K562 (cell line): ENCODE measurements at regions not wholly inside any gene's neighbourhood (a gene's known extent, or its start where the extent isn't known, plus 50 kb on each side); places are given as distances from the start of the nearest gene placed in this dataset.

Experiments
- ATAC-seq: fragments of 200-7000 bp; cut with Tn5 transposase; 3 replicates; pipeline ENCODE4 v1.9.1; 2020; ENCODE audit warnings: moderate library complexity
- BruUV-seq: library from RNA; stranded (reverse); fragments of 400-500 nt; replicated peaks from 2 replicates; lab custom pipeline; 2021; lab: Mats Ljungman, UMichigan
- CTCF ChIA-PET: fragments of 300-600 bp; formaldehyde crosslinking; extraction: SDS; loops from one replicate; lab custom pipeline; 2021; ENCODE audit warnings: low intra/inter-chr PET ratio; lab: Yijun Ruan, JAX
- POLR2A ChIA-PET: fragments of 300-600, 350-650 bp; sonication (Branson Sonifier 250); formaldehyde crosslinking; extraction: SDS; loops from one replicate; lab custom pipeline; 2021; ENCODE audit warnings: antibody characterized with exemption, inconsistent platforms; lab: Yijun Ruan, JAX
- DNase-seq, 4 experiments: peaks; one replicate each; pipeline versions ENCODE4 v3.0.0 to v3.0.0-alpha.2; 2011 to 2018; ENCODE audit warnings: low spot score in 3 of 4, mixed read lengths in 3 of 4; ENCODE audit errors: extremely low read depth in 1 of 4
- FAIRE-seq: peaks from 2 replicates; lab custom pipeline; 2011; peaks lifted over from hg19 to GRCh38; lab: Jason Lieb, UNC
- H2AFZ ChIP-seq: 2 replicates; pipeline ENCODE4 v1.6.0; 2011; ENCODE audit warnings: low read depth, low read length, control low read depth, inconsistent platforms
- H3K27ac ChIP-seq: fragments of 200-600 bp; 3 replicates; pipeline ENCODE4 v1.8.0; 2011; ENCODE audit warnings: low read depth, mild to moderate bottlenecking, control low read depth, inconsistent platforms, low read length, moderate library complexity, mixed read lengths; ENCODE audit errors: extremely low read depth
- H3K27me3 ChIP-seq, 2 experiments: fragments of 300-600 bp in 1 of 2; 2 replicates in 1 of 2; 3 replicates in 1 of 2; pipeline versions ENCODE4 v1.6.0 to v1.8.0; 2011; ENCODE audit warnings: inconsistent platforms in 2 of 2, low read length in 2 of 2, mild to moderate bottlenecking in 1 of 2, mixed read lengths in 1 of 2, moderate library complexity in 1 of 2; ENCODE audit not compliant: control insufficient read depth in 2 of 2, insufficient read depth in 2 of 2
- H3K36me3 ChIP-seq: fragments of 300-600 bp; 3 replicates; pipeline ENCODE4 v1.8.0; 2011; ENCODE audit warnings: mild to moderate bottlenecking, low read length, inconsistent platforms; ENCODE audit not compliant: control insufficient read depth, insufficient read depth
- H3K4me1 ChIP-seq, 2 experiments: fragments of 200-600 bp in 1 of 2; replicated peaks in 1 of 2; 2 replicates in 1 of 2; 3 replicates in 1 of 2; pipeline versions ENCODE4 v1.5.1 to v1.8.0; 2011; ENCODE audit warnings: inconsistent platforms in 2 of 2, low read length in 2 of 2, mild to moderate bottlenecking in 1 of 2, mixed read lengths in 1 of 2, moderate library complexity in 1 of 2; ENCODE audit not compliant: control insufficient read depth in 2 of 2, insufficient read depth in 2 of 2
- H3K4me2 ChIP-seq: 2 replicates; pipeline ENCODE4 v1.6.1; 2011; ENCODE audit warnings: low read length, control low read depth, inconsistent platforms, mixed read lengths; ENCODE audit not compliant: insufficient read depth
- H3K4me3 ChIP-seq: fragments of 200-600 bp; sonication (generic), shearing (Covaris generic); 2 replicates; pipeline ENCODE4 v1.5.1; 2016; ENCODE audit warnings: control low read depth, inconsistent platforms
- H3K79me2 ChIP-seq: fragments of 200-600 bp; 3 replicates; pipeline ENCODE4 v1.8.0; 2011; ENCODE audit warnings: low read length, inconsistent platforms; ENCODE audit not compliant: control insufficient read depth, insufficient read depth
- H3K9ac ChIP-seq, 2 experiments: 2 replicates each; pipeline versions ENCODE4 v1.6.0 to v1.6.1; 2011; ENCODE audit warnings: low read depth in 2 of 2, low read length in 2 of 2, control low read depth in 1 of 2, inconsistent platforms in 1 of 2, mild to moderate bottlenecking in 1 of 2, mixed read lengths in 1 of 2; ENCODE audit not compliant: insufficient read depth in 1 of 2
- H3K9me1 ChIP-seq: one replicate; pipeline ENCODE4 v1.6.0; 2011; ENCODE audit warnings: inconsistent platforms, mild to moderate bottlenecking, low read length, moderate library complexity; ENCODE audit not compliant: control insufficient read depth, insufficient read depth
- H3K9me3 ChIP-seq: replicated peaks from 2 replicates; pipeline ENCODE4 v1.5.1; 2011; ENCODE audit warnings: low read depth, low read length, inconsistent platforms; ENCODE audit not compliant: control insufficient read depth, insufficient read depth
- H4K20me1 ChIP-seq: replicated peaks from 2 replicates; pipeline ENCODE4 v1.6.1; 2011; ENCODE audit warnings: low read length, inconsistent platforms, mixed read lengths; ENCODE audit not compliant: control insufficient read depth, insufficient read depth
- DPF2 ChIP-seq: fragments of 450-650 bp; IDR thresholded peaks from 2 replicates; pipeline ENCODE4 v1.6.1; 2016
- EHMT2 ChIP-seq: fragments of 450-650 bp; IDR thresholded peaks from 2 replicates; pipeline ENCODE4 v1.6.1; 2018; ENCODE audit warnings: antibody characterized with exemption
- ESRRA ChIP-seq: fragments of 450-650 bp; IDR thresholded peaks from 2 replicates; pipeline ENCODE4 v1.6.1; 2014; ENCODE audit warnings: low read depth, mild to moderate bottlenecking, moderate library complexity, borderline replicate concordance
- FOXM1 ChIP-seq, 2 experiments: fragments of 450-650 bp in 1 of 2; sonication (generic) in 1 of 2; formaldehyde crosslinking in 1 of 2; IDR thresholded peaks; 2 replicates each; pipeline versions ENCODE4 v1.6.1 to v1.9.0; 2017 to 2022; ENCODE audit warnings: low read depth in 2 of 2, mild to moderate bottlenecking in 2 of 2, missing genetic modification reagents in 1 of 2, moderate library complexity in 1 of 2
- HES1 ChIP-seq: fragments of 450-650 bp; IDR thresholded peaks from 2 replicates; pipeline ENCODE4 v1.6.1; 2016; ENCODE audit warnings: low read depth, mild to moderate bottlenecking, moderate library complexity
- SMAD4 ChIP-seq: fragments of 250-450 bp; sonication (Bioruptor Pico); conservative IDR thresholded peaks from 2 replicates; pipeline ENCODE4 v1.8.0; 2021; ENCODE audit warnings: inconsistent platforms, mild to moderate bottlenecking, moderate library complexity
- SMARCA4 ChIP-seq: fragments of 450-650 bp; IDR thresholded peaks from 2 replicates; pipeline ENCODE4 v1.6.1; 2016
- ZNF3 ChIP-seq: fragments of 250-450 bp; sonication (Bioruptor Pico); IDR thresholded peaks from 2 replicates; pipeline ENCODE4 v1.5.0; 2021; ENCODE audit warnings: mild to moderate bottlenecking, moderate library complexity
- WGBS: fragments of 100-300 bp; shearing (Covaris generic); methylation state at CpG from one replicate; pipeline ENCODE4 v1.1.6; 2016; ENCODE audit warnings: low coverage, mixed read lengths; ENCODE audit not compliant: insufficient coverage; ENCODE audit errors: missing lambda C conversion rate; 5-methylcytosine and 5-hydroxymethylcytosine counted together
- in situ Hi-C: fragments of 300-500 bp; cut with MboI; formaldehyde crosslinking; loops from 4 replicates; pipeline ENCODE4 v1.15.0; 2018; ENCODE audit warnings: inconsistent platforms, mixed read lengths
- intact Hi-C: fragments of 100-400 bp; cut with micrococcal nuclease; formaldehyde crosslinking; loops from 2 replicates; pipeline ENCODE4 v1.14.2; 2022
- TF ChIP-seq, protein P1 (sequence below): fragments of 250-450 bp; sonication (Bioruptor Pico); IDR thresholded peaks from 2 replicates; pipeline ENCODE4 v1.8.0; 2021; ENCODE audit warnings: moderate library complexity, mild to moderate bottlenecking, inconsistent platforms
- TF ChIP-seq, protein P2 (sequence below): fragments of 250-450 bp; sonication (Bioruptor Pico); IDR thresholded peaks from 2 replicates; pipeline ENCODE4 v1.5.1; 2021; ENCODE audit warnings: mild to moderate bottlenecking

DNA sequence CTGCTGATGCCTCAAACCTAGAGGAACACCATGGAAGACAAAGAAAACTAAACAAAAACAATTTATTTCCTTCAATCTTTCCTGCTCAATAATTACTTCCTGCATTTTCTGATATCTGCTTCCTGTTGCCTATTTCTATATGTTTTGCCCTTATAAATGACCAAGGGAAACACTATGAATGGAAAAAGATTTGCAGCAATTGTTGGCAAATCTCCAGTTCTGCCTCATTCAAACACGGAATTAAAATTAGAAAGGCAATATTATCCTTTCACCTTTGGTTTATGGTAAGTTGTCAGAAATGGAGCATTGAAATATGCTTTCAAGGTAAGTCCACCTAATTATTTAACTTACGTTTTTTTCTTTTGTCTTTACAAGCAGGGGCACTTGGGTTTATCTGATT lies 552.2 kb upstream of the ANKRD30A start:
- Histone ChIP-seq H2AFZ (no peak overlapping the region), H3K36me3 (no peaks in the 10 kb centered on the region), H3K9me3 (no peaks in the 10 kb centered on the region), H3K79me2 (no peaks in the 10 kb centered on the region), H3K27ac (no peak overlapping the region), H3K27me3 (no peaks in the 10 kb centered on the region), H3K9ac (no peak overlapping the region), H3K4me3 (no peak overlapping the region), H3K9me1 (no peaks in the 10 kb centered on the region), H3K4me1 (no peaks in the 10 kb centered on the region), H4K20me1 (no peaks in the 10 kb centered on the region), H3K4me2 (no peak overlapping the region)
- ATAC-seq (no peak), DNase-seq (no peak), FAIRE-seq (no peak)
- ChIA-PET CTCF (no interaction called here), POLR2A (no interaction called here)
- in situ Hi-C loops (no loop called here), intact Hi-C loops (no loop called here)
- TF ChIP-seq, protein P1, sequence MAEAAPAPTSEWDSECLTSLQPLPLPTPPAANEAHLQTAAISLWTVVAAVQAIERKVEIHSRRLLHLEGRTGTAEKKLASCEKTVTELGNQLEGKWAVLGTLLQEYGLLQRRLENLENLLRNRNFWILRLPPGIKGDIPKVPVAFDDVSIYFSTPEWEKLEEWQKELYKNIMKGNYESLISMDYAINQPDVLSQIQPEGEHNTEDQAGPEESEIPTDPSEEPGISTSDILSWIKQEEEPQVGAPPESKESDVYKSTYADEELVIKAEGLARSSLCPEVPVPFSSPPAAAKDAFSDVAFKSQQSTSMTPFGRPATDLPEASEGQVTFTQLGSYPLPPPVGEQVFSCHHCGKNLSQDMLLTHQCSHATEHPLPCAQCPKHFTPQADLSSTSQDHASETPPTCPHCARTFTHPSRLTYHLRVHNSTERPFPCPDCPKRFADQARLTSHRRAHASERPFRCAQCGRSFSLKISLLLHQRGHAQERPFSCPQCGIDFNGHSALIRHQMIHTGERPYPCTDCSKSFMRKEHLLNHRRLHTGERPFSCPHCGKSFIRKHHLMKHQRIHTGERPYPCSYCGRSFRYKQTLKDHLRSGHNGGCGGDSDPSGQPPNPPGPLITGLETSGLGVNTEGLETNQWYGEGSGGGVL (CRISPR knock-in tag) = no peak
- TF ChIP-seq HES1 = no peak
- TF ChIP-seq FOXM1 (IDR thresholded peaks at IDR 0.05; ENCODE audit: low read depth) = no peak
- TF ChIP-seq FOXM1 (CRISPR knock-in tag; IDR thresholded peaks at IDR 0.05; ENCODE audit: low read depth) = no peak
- TF ChIP-seq ESRRA = no peak
- no peak for TF ChIP-seq DPF2
- no peak for TF ChIP-seq ZNF3 (CRISPR knock-in tag)
- no peak for TF ChIP-seq EHMT2
- TF ChIP-seq SMAD4 = no peak
- no peak for TF ChIP-seq SMARCA4
- TF ChIP-seq, protein P2, sequence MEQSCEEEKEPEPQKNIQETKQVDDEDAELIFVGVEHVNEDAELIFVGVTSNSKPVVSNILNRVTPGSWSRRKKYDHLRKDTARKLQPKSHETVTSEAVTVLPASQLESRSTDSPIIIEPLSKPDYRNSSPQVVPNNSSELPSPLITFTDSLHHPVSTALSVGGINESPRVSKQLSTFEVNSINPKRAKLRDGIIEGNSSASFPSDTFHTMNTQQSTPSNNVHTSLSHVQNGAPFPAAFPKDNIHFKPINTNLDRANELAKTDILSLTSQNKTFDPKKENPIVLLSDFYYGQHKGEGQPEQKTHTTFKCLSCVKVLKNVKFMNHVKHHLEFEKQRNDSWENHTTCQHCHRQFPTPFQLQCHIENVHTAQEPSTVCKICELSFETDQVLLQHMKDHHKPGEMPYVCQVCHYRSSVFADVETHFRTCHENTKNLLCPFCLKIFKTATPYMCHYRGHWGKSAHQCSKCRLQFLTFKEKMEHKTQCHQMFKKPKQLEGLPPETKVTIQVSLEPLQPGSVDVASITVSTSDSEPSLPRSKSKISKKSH (CRISPR knock-in tag) = no peak
- BruUV-seq = no TSS peak
- WGBS = 0% methylated on average over 2 of the region's 2 CpGs
